NCI-H1436 (cell line): ENCODE measurements at regions not wholly inside any gene's neighbourhood (a gene's known extent, or its start where the extent isn't known, plus 50 kb on each side); places are given as distances from the start of the nearest gene placed in this dataset.

Source experiments
- DNase-seq: peaks from one replicate; lab custom pipeline; 2025; lab: John Stamatoyannopoulos, UW

DNA sequence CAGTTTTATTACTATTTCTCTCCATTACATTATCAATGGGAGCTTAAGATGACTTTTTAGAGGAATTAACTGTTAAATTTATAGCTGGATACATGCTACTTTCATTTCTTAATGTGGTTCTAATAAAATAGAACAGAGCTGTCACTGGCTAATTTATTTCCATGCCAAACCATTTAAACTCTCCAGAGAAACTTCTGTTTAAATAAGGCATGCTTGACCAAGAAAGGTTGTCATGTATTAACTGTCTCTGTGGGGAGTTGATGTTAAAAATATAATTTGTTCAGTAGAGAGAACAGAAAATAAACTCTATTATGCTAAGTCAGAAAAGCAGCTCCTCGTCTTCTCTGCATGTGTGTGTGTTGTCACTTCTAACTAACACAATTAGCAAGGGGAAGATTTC lies 447.4 kb downstream of the SLC16A7 start:
- DNase-seq = no peak

DNA sequence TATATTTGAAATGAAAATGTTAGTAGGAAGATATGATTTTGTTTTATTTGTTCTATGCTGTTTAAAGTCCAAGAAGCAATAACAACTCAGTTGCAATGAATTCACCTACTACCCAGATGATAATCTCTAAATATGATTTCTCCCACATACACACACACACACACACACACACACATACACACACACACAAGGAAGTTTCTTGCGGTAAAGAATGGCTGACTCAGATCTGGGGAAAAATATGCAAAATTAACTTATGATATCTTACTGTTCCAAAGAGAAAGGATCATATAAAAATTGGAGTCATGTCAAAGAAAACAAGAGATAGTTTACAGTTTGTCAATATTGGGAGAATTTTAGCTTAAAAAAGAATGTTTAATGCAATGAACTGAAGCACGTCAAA lies 456.7 kb downstream of the SLC16A7 start:
- no peak for DNase-seq

DNA sequence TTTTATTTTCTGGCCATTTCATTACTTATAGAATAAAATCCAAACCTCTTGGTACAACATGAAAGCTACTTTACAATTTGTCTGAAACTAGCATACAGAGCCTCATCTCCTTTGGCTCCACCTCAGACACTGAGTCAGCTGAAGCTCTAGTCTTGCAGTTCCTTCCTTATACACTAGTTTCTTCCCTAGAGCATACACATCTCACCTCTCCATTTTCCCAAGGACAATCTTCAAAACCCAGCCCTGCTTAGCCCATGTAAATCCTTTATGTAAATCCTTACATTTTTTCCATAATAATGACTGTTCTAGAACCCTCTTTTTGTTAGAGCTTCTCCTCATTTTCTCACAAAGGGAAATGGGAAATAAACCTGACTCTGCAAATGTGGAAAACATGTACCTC lies 463.4 kb downstream of the SLC16A7 start:
- no peak for DNase-seq

DNA sequence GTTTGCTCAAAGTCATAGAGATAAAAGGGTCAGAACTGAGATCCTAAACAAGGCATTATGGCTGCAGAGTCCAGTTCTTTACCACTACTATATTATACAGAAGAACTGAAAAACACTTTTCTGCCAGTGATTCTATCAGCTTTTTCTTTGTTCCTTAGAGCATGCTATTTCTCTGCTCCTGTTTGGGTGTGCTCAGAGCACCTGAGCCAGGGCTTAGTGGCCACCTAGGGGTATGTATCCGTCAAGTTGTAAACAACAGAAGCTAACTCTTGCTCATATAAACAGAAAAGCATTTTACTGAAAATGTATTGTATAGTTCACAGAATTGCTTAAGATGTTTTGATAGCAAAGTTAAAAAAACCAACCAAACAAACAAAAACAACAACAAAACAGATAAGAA lies 470.8 kb downstream of the SLC16A7 start:
- no peak for DNase-seq

- no peak for DNase-seq
These were observed 474.7 kb downstream of the SLC16A7 start for GRCh38 chr12:60070552-60070951.

DNA sequence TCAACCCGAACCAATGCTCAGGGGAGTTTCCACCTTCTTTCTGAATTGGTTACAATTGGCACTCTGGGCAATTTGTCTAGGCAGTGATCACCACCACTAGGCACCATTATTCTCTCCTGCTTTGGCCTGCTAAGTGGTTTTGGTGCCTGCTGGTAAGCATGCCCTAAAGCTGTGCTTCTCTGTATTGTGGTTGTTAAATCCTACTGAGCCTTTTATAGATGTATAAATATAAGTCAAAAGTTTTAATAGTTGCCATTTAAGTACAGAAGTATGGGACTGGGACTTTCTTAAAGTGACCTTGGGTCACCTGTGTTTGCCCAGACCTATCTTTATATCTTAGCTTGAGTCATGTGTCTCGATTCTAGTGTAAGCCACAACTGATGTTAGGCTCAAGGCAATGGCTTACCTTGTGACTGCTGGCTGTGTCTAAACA lies 475.9 kb downstream of the SLC16A7 start:
- DNase-seq = no peak

DNA sequence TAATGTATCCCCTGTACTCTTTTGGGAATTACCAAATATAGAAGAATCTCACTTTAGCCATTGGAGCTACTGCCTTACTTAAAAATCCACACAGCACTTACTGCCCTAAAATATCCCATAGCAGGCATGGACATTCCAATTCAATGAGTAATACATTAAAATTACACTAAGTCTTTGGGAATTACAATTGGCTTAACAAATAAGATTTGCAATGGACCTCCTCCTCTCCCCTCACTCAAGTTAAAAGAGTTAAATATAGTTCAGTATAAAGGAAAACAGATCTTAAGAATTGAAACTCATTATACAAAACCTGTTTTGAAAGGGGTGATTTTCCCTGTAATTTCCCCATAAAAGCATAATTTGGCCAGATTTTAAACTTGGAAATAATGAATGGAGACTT lies 477.1 kb downstream of the SLC16A7 start:
- no peak for DNase-seq

- DNase-seq = no peak
These were observed 479.3 kb downstream of the SLC16A7 start for GRCh38 chr12:60075091-60075490.

- DNase-seq = no peak
These were observed 482.2 kb downstream of the SLC16A7 start for GRCh38 chr12:60078026-60078425.

DNA sequence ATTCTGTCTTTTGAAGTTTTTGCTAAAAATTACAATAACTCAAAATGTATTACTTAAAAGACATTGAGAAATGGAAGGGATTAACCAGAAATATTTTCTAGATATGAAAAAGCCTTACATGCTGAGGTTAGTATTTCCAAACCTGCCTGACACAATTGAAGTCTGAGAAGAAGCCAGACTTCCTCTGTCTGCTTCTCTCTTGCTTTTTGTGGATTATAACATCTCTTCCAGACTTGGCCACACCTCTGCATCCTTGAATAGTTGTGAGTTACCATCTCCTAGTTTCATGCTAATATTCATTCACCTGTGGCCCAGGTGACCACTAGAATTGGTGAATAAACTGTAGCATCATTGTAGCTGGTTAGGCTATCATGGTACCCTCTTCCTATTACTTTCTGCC lies 497.6 kb downstream of the SLC16A7 start:
- no peak for DNase-seq

DNA sequence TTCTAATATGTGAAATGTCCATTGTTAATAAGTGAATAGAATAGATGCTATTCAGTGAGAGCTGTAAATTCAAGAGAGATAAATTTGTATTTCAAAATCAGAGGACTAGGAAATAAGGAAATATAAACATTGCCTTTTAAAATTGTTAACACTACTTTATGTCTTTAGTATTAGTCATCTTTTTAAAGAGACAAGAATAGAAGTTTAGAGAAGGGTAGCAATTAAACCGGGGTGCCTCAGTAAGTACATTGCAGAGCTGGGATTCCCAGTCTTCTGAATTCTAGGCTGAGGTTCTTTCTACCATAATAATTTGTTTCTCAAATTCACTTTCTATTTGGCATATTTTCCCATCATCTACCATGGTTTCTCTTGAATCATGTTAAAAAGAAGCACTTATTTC lies 498.6 kb downstream of the SLC16A7 start:
- DNase-seq = no peak

- no peak for DNase-seq
These were observed 500.9 kb downstream of the SLC16A7 start for GRCh38 chr12:60096727-60097126.

- DNase-seq = no peak
These were observed 504.3 kb downstream of the SLC16A7 start for GRCh38 chr12:60100160-60100559.

- no peak for DNase-seq
These were observed 505.0 kb downstream of the SLC16A7 start for GRCh38 chr12:60100852-60101251.

- no peak for DNase-seq
These were observed 505.9 kb downstream of the SLC16A7 start for GRCh38 chr12:60101715-60102114.

DNA sequence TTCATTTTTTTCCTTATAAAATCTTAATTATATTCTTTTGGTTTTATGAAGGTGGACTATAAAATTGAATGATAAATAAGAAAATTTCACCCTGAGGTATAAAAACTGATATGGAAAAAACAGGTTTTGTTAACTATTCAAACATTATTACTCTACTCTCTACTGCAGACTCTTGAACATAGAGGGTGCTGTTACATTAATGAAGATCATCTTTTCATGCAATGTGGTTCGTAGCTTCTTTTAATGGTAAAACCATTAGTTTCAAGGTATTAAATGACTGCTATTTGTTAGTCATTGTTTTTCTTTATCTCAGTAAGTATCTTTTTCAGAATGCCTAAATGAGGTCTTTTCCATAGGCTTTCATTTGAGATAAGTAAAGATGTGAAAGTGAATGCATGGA lies 510.4 kb downstream of the SLC16A7 start:
- DNase-seq = no peak

- DNase-seq = no peak
These were observed 512.2 kb downstream of the SLC16A7 start for GRCh38 chr12:60107992-60108391.

DNA sequence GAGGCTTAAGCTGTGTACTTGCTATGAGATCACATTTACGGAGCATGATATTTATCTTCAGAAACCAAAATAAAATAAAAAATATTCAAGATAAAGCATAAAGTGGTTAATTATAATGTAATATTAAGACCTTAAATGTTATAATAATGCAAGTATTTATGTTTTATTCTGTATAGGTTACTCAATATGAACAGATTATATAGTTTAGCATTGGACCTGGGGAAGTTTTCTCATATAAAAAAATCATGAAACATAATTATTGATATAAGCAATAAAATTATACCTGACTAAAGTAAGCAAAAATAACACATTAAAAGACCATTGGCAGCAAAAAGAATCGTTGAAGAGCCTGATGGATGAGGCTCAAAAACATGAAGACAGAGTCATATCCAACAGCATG lies 516.2 kb downstream of the SLC16A7 start:
- DNase-seq = no peak

DNA sequence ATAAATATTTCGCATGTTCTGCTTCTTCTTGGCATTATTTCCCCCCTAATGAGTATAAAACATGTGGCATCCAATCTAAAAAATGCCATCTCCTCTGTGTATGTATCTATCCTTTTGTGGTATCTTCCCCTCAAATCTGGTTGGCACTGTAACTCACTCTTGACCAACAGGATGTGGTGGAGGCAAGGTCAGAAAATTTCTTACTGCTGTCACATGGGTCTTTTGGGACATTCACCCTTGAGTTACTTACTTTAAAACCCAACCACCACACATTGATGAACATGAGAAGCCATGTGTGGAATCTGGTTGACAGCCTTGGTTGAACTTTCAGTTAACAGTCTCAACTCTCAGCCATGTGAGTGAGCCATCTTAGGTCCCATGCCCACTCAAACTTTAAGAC lies 516.9 kb downstream of the SLC16A7 start:
- no peak for DNase-seq

- no peak for DNase-seq
These were observed 518.3 kb downstream of the SLC16A7 start for GRCh38 chr12:60114169-60114568.

- DNase-seq = no peak
These were observed 523.5 kb downstream of the SLC16A7 start for GRCh38 chr12:60119327-60119726.

DNA sequence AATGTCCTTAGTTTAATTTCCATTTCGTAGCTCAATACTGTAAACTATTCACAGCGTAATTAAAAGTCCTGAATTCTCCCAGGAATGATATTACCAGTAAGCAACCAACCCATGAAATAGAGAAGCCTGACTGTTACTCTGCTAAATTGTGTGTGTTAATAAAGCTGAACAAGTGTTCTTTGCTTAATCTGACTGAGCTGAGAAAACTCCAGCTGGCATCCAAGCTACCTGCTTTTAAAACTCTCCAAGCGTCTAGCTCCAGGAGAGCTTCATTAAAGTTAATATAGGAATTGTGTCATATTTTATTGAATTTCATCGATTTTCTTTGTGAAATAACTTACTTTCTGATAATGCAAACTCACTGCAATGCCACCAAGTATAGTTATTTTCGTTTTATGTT lies 524.4 kb downstream of the SLC16A7 start:
- no peak for DNase-seq

DNA sequence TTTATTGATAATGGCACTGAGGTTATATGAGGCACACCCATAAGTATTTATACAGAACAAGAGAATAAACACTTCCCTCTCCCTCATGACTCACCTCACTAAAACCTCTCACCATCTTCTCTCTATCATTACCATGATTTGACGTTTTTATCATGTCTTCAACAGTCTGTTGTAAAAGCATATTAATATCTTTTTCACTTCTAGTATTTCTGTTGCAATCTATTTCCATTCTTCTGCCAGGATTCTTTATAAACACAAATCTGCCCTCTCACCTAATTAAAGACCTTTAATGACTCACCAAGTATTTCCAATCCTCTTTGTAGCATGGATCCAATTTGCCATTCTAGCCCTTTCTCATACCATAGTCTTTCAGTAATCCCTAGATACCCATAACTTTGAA lies 527.7 kb downstream of the SLC16A7 start:
- DNase-seq = no peak

DNA sequence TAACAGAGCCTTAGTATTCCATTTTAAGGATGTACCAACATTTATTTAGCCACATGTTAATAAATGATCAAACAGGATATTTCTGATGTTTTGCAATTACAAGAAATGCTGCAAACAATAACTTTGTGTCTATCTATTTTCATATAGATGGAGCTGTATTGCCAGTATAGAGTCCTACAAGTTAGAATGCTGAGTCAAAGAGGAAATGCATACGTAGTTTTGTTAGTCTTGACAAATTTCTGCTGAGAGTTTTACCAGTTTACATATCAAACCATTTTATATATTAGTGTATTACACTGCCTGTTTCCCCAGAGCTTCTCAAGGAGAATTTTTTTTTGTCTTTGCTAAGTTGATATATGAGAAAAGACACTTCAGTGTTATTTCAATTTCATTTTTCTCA lies 541.7 kb downstream of the SLC16A7 start:
- no peak for DNase-seq

DNA sequence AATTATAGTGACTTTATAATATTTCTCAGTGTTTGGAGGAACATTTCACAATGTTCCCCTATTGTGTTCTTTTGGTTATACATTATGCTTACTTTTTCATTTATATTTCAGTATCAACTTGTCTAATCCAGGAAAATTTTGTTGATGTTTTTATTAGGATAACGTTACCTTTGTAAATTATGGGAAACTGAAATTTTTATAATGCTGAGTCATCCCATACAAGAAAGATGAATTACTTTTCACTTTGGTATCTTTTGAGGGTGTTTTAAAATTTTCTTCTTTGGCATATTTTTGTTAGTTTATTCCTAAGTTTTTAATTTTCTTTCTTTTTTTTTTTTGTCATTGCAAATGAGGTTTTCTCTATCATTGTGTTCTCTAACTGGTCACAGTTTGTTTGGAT lies 542.7 kb downstream of the SLC16A7 start:
- no peak for DNase-seq
